ENCODE measurements at regions not wholly inside any gene's neighbourhood (a gene's known extent, or its start where the extent isn't known, plus 50 kb on each side); places are given as distances from the start of the nearest gene placed in this dataset.

DNA sequence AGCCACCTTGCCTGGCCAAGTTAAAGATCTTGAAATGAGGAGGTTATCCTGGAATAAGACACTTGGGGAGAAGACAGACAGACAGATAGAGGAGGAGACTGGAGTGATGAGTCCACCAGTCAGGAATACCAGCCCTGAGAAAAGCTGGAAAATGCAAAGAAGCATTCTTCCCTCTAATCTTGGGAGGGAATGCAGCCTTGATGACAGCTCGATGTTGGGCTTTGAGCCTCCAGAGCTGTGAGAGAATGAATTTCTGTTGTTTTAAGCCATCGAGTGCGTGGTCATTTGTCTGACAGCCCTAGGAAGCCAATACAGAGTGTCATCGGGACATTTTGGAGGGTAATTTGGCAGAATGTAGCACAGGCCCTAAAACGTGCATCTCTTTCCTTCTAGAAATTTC is 199.1 kb upstream of the IER5L start:
- DNase-seq, result no peak

GRCh38 chr9:129375845-129376244 is 197.8 kb upstream of the IER5L start:
- no peak for DNase-seq

GRCh38 chr9:129374651-129375050 is 196.6 kb upstream of the IER5L start:
- no peak for DNase-seq

DNA sequence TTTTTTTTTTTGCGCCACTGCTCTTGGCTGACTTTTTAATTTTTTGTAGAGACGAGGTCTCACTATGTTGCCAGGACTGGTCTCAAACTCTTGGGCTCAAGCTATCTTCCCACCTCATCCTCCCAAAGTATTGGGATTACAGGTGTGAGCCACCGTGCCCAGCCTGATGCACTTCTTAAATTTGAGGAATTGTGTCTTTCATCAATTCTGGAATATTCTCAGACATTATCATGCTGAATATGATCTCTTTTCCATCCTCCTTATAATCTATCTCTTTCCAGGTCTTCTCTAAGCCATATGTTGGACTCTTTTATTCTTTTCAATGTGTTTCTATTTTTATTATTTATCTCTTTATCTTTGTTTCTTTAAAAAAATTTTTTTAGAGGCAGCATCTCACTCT is 196.2 kb upstream of the IER5L start:
- no peak for DNase-seq

DNA sequence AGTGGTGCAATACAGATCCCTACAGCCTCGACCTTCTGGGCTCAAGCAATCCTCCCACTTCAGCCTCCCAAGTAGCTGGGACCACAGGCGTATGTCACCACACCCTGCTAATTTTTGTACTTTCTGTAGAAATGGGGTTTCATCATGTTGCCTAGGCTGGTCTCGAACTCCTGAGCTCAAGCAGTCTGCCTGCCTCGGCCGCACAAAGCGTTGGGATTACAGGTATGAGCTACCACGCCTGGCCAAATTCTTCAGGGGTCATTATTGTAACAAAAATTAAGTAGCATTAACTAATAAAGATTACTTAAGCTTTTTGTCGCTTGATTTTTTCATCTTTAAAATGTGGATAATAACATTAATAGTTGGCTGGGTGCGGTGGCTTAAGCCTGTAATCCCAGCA is 195.3 kb upstream of the IER5L start:
- no peak for DNase-seq

GRCh38 chr9:129370770-129371169 is 192.7 kb upstream of the IER5L start:
- no peak for DNase-seq

GRCh38 chr9:129368444-129368978 is 190.4 kb upstream of the IER5L start:
- DNase-seq, result no peak

- no peak for DNase-seq
These were observed 189.2 kb upstream of the IER5L start for GRCh38 chr9:129367287-129367686.

DNA sequence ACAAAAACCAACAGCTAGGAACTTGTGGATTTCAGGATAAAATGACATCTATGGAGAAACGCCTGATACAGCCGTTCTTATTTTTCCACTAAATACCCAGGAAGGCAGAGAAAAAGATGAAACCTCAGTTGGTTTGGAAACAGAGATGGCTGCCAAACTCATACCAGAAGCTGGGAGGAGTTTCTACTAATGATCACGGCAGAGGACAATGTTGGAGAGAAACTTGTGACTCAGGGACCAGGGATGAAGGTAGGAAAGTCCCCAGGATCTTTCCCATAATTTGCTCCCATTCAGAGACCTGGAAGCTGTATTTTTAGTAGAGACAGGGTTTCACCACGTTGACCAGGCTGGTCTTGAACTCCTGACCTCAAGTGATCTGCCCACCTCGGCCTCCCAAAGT is 187.1 kb upstream of the IER5L start:
- no peak for DNase-seq

- no peak for DNase-seq
These were observed 185.3 kb upstream of the IER5L start for GRCh38 chr9:129363216-129363873.

- no peak for DNase-seq
These were observed 184.4 kb upstream of the IER5L start for GRCh38 chr9:129362287-129363000.

- DNase-seq, result no peak
These were observed 183.1 kb upstream of the IER5L start for GRCh38 chr9:129361196-129361595.

DNA sequence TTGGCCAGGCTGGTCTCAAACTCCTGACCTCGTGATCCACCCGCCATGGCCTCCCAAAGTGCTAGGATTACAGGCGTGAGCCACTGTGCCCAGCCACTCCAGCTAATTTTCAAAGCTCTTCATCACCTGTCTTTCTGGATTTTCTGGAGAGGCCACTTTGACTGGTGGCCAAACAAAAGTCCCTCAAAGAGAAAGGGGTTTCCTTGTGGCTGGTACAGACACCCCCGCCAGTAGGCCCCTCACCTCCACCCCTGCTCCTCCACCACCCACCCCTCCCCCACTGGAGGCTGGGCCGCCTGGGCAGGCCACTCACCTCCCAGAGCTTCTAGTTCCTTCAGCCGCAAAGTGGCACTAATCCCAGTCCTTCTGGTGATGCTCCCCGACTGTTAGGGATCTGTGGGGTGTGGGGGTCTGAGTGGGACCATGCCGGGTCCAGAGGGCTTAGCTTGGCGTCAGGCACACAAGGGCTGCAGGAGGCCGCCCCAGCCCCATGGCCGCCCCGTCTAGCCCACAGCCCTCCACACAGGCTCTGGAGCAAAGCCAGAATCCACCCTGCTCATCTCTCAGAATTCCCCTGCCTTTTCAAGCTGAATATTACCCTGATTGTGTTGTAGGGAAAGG is 182.0 kb upstream of the IER5L start:
- no peak for DNase-seq

- DNase-seq, result no peak
These were observed 181.2 kb upstream of the IER5L start for GRCh38 chr9:129359162-129359811.

DNA sequence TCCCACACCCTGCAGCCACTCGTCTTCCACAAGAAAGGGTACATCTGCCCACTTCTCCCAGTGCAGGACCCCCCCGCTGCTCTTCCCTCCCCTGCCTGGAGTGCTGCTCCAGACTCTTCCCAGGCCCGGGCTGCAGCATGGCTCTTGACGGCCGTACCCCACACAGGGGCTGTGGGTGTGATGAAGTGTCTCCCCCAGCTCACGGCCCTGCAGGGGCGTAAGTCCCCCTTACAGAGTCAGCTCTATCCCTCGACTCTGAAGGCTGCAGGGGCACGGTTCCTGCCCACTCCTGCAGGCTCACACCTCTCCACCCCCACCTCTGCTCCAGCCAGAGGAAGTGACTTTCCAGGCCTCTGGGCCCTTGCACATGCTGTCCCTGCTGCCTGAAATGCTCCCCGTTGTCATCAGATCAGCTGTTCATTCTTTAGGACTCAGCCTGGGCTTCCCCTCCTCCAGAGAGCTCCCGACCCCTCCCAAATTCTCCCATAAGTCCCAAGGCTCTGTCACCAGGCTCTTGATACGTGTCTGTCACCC is 180.6 kb upstream of the IER5L start:
- DNase-seq, result no peak

DNA sequence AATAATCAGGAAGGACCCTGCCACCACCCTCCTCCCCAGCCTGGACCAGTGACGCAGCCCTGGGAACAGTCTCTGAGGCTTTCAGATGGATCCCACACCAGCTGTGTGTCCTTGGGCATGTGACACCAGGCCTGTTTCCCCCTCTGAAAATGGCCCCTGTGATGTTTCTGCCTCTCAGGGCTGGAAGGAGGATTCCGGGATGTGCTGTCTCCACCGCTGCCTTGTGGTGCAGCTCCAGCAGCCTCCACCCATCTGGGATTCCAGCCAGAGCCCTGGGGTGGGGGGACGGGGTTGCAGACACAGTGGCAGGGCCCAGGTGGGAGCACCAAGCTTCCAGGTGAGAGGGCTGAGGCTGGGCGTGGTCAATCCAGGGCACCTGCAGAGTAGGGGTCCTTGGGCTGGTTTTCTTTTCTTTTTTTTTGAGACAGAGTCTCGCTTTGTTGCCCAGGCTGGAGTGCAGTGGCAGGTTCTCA is 179.7 kb upstream of the IER5L start:
- DNase-seq, result no peak

DNA sequence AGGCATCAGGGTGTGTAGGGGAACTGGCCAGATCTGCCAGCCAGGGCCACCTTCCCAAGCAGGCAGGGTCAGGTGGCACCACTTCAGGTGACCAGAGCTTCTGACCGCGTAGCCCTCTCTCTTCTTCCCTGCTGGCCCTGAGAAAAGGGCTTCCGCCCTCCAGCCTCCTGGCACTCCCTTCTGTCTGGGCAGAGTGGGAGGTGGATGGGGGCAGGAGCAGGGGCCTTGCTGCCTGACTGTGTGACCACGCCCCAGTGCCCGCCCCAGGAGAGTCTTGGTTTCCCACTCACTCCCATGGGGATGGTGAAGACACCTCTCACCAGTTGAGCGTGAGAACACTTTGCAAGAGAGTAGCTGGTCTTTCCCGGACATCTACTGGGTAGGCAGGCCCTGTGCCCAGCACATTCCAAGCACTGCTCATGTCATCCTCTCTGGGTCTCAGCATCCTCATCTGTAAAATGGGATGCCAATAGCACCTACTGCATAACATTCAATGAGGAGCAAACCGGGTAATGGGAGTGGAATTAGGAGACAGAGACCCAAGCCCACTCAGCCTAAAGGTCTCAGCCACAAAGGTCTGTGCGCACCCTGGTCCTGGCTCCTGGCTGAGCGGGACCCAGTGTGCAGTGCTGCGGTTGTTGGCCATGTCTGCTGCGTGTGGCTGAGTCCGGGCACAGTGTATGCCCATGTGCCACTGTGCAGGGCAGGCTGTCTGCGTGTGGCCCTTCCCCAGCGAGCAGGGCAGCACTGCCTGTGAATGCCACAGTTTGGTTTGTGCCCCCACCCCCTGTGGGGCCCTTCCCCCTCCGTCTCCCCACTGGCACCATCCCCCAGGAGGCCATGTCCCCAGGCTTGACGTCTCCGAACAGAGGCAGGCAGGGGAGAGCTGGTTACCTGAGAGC is 179.1 kb upstream of the IER5L start:
- DNase-seq, result no peak

DNA sequence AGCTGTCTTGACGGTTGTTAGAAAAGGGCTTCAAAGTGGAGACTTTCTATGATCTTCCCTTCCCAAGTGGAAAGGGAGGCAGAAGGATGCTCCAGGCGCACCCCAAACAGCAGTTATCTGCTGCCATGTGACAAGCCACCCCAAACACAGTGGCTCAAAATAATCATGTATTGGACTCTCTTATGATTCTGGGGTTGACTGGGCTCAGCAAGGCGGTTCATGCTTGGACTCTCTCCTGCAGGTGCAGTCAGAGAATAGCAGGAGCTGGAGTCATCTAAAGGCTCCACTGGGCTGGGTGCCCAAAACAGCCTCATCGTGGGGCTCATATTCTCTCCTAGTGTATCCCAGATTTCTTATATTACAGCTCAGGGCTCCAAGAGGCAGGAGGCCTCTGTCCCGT is 177.6 kb upstream of the IER5L start:
- no peak for DNase-seq

GRCh38 chr9:129354498-129354897 is 176.4 kb upstream of the IER5L start:
- no peak for DNase-seq

- DNase-seq, result no peak
These were observed 175.8 kb upstream of the IER5L start for GRCh38 chr9:129353697-129354336.

DNA sequence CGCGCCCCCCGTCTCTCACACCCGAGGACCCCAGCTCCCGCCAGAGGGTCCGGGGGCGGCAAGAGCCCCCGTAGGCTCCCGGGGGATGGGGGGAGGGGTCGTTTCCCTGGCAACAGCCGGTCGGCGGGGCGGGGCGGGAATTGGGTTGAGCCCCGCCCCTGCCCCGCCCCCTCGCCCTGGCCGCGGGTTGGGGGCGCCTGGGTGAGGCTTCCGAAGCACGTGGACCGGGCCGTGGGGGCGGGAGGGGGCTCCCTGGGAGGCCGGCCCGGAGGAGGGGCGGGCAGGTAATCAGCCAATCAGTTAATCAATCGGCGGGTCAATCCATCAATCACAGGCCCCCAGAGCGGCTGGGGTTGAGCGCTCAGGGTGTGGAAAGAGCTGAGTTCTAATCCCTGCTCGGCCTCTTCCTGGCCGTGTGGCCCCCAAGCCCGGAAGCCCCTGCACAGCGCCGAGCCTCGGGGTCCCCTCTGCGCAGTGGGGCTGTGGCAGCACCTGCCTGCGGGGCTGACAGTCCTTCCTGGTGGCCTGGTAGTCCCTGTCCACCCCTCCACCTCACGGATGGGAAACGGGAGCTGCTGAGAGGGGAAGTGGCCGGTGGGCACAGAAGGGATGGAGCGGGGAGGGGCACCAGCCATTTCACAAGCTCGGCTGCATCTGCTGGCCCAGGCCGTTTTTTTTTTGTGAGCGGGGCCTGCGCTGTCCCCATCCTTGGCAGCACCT is 174.2 kb upstream of the IER5L start:
- DNase-seq, result peak; percentile 26

Data from CD4-positive, alpha-beta T cell treated with Interleukin-6 for 4 hours (primary cell).